Parathyroid adenoma (tissue), 2 donors: ENCODE measurements at regions not wholly inside any gene's neighbourhood (a gene's known extent, or its start where the extent isn't known, plus 50 kb on each side); places are given as distances from the start of the nearest gene placed in this dataset.

Experiments
- H2AFZ ChIP-seq: fragments of 300-600 bp; sonication (generic); one replicate; pipeline ENCODE4 v1.7.0; 2017; ENCODE audit warnings: antibody characterized with exemption, mild to moderate bottlenecking
- H3K27ac ChIP-seq: fragments of 300-600 bp; sonication (generic); one replicate; pipeline ENCODE4 v1.7.0; 2017
- H3K27me3 ChIP-seq: fragments of 300-600 bp; sonication (generic); one replicate; pipeline ENCODE4 v1.7.0; 2017; ENCODE audit warnings: low read length; ENCODE audit not compliant: control insufficient read depth, insufficient read depth
- H3K36me3 ChIP-seq: fragments of 300-600 bp; sonication (generic); one replicate; pipeline ENCODE4 v1.7.0; 2017; ENCODE audit warnings: low read length; ENCODE audit not compliant: control insufficient read depth, insufficient read depth
- H3K4me1 ChIP-seq: fragments of 300-600 bp; sonication (generic); one replicate; pipeline ENCODE4 v1.7.0; 2017; ENCODE audit warnings: control low read depth
- H3K4me2 ChIP-seq: fragments of 300-600 bp; sonication (generic); one replicate; pipeline ENCODE4 v1.7.0; 2017; ENCODE audit warnings: low read length
- H3K4me3 ChIP-seq: fragments of 300-600 bp; sonication (generic); one replicate; pipeline ENCODE4 v1.7.0; 2017; ENCODE audit warnings: low read depth, low read length
- H3K79me2 ChIP-seq: fragments of 300-600 bp; sonication (generic); one replicate; pipeline ENCODE4 v1.7.0; 2017; ENCODE audit warnings: control low read depth
- H3K9ac ChIP-seq: fragments of 300-600 bp; sonication (generic); one replicate; pipeline ENCODE4 v1.7.0; 2017; ENCODE audit warnings: mild to moderate bottlenecking
- H3K9me3 ChIP-seq: fragments of 300-600 bp; sonication (generic); one replicate; pipeline ENCODE4 v1.7.0; 2017; ENCODE audit warnings: low read length; ENCODE audit not compliant: control insufficient read depth
- TF ChIP-seq, protein P1 (sequence below): fragments of 300-600 bp; sonication (generic); IDR thresholded peaks from one replicate; pipeline ENCODE4 v1.7.0; 2017; ENCODE audit warnings: antibody characterized with exemption, mild to moderate bottlenecking
- donor health status: primary hyperparathyroidism.

DNA sequence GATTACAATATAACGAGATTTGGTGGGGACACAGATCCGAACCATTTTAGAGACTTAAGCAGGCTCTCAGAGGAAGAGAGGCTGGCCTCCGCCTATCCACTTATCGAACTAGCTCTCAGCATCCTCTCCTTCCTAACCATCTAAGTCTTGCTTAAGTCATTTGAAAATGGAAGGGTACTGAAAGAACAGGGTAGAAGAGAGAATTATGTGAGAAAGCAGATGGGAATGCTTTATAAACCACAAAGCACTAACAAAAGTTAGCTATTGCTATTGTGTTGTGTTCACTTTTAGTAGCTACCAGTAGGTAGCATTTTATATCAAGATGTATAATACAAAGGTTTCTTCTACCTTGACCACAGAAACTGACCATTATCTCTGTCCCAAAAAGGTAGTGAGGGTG lies 153.4 kb upstream of the CADM1 start:
- H3K4me3 ChIP-seq, result no peak overlapping the region
- no peaks in the 10 kb centered on the region for H3K4me1 ChIP-seq
- H3K27me3 ChIP-seq, result no peaks in the 10 kb centered on the region
- H2AFZ ChIP-seq, result no peak overlapping the region
- H3K9ac ChIP-seq, result no peak overlapping the region
- H3K9me3 ChIP-seq, result no peaks in the 10 kb centered on the region
- no peaks in the 10 kb centered on the region for H3K36me3 ChIP-seq
- no peak overlapping the region for H3K4me2 ChIP-seq
- H3K79me2 ChIP-seq, result no peaks in the 10 kb centered on the region
- TF ChIP-seq, protein P1, sequence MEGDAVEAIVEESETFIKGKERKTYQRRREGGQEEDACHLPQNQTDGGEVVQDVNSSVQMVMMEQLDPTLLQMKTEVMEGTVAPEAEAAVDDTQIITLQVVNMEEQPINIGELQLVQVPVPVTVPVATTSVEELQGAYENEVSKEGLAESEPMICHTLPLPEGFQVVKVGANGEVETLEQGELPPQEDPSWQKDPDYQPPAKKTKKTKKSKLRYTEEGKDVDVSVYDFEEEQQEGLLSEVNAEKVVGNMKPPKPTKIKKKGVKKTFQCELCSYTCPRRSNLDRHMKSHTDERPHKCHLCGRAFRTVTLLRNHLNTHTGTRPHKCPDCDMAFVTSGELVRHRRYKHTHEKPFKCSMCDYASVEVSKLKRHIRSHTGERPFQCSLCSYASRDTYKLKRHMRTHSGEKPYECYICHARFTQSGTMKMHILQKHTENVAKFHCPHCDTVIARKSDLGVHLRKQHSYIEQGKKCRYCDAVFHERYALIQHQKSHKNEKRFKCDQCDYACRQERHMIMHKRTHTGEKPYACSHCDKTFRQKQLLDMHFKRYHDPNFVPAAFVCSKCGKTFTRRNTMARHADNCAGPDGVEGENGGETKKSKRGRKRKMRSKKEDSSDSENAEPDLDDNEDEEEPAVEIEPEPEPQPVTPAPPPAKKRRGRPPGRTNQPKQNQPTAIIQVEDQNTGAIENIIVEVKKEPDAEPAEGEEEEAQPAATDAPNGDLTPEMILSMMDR, result no peak
- no peak overlapping the region for H3K27ac ChIP-seq

DNA sequence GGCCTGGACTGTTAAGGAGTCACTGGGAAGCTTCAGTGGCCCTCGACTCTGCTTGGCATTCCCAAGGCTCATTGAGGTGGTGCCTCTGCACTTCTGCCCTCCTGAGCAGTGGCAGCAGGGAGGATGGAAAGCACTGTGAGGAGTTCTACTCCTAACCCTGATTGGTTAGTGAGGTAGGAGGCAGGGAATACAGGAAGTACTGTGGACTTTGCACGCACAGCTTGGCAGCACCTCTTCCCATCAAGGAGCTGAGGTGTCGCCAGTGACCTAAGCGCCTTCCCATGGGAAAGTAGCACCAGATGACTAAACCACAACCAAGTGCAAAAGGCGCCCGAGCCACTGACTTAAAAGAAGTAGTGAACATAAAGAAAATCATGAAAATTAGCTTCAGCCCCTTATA lies 152.5 kb upstream of the CADM1 start:
- no peak overlapping the region for H2AFZ ChIP-seq
- H3K79me2 ChIP-seq, result no peaks in the 10 kb centered on the region
- no peaks in the 10 kb centered on the region for H3K36me3 ChIP-seq
- TF ChIP-seq, protein P1, result no peak
- H3K9ac ChIP-seq, result no peak overlapping the region
- no peaks in the 10 kb centered on the region for H3K27me3 ChIP-seq
- no peaks in the 10 kb centered on the region for H3K9me3 ChIP-seq
- H3K4me1 ChIP-seq, result no peaks in the 10 kb centered on the region
- no peak overlapping the region for H3K27ac ChIP-seq
- no peak overlapping the region for H3K4me3 ChIP-seq
- H3K4me2 ChIP-seq, result no peak overlapping the region

DNA sequence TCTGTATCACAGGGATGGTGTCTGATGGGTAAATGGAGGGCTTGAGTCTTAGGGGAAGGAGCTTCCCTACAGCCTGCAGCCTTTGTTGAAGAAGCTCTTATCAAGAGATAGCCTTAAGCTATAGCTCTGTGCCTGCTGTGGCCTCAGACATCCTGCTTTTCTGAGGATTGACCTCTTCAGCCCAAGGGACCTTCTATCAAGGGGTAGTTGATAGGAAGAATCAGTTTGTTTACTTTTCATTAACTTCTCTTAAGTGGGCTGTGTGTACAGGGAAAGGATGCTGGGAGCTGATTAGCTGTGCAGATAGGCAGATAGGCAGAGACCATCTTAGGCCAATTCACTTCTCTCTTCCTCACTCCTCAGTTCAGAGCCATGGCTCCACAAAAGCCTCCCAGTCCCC lies 151.8 kb upstream of the CADM1 start:
- H3K9ac ChIP-seq, result no peak overlapping the region
- no peaks in the 10 kb centered on the region for H3K4me1 ChIP-seq
- no peak overlapping the region for H3K27ac ChIP-seq
- no peaks in the 10 kb centered on the region for H3K79me2 ChIP-seq
- H3K4me2 ChIP-seq, result no peak overlapping the region
- TF ChIP-seq, protein P1, result no peak
- H3K9me3 ChIP-seq, result no peaks in the 10 kb centered on the region
- no peaks in the 10 kb centered on the region for H3K36me3 ChIP-seq
- H3K27me3 ChIP-seq, result no peaks in the 10 kb centered on the region
- H3K4me3 ChIP-seq, result no peak overlapping the region
- no peak overlapping the region for H2AFZ ChIP-seq

DNA sequence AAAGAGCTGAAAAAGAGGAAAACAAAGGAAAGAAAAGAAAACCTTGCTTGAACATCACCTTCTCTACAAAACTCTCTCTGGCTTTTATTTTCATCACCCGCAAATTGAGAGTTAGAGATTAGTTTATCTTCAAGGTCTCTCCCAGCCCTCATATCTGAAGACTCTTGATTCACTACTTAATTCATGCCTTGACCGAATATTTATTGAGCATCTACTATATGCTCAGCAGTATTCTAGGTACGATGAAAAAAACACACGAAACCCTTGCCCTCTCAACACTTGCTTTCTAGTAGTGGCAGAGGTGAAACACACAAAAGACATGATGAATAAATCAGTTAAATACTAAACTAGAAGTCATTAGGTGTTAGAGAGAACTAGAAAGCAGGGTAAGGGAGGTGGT lies 150.6 kb upstream of the CADM1 start:
- H3K4me1 ChIP-seq, result no peaks in the 10 kb centered on the region
- no peak overlapping the region for H2AFZ ChIP-seq
- H3K27ac ChIP-seq, result no peak overlapping the region
- no peaks in the 10 kb centered on the region for H3K36me3 ChIP-seq
- H3K9me3 ChIP-seq, result no peaks in the 10 kb centered on the region
- no peak overlapping the region for H3K4me2 ChIP-seq
- TF ChIP-seq, protein P1, result no peak
- H3K9ac ChIP-seq, result no peak overlapping the region
- H3K4me3 ChIP-seq, result no peak overlapping the region
- H3K27me3 ChIP-seq, result no peaks in the 10 kb centered on the region
- H3K79me2 ChIP-seq, result no peaks in the 10 kb centered on the region

DNA sequence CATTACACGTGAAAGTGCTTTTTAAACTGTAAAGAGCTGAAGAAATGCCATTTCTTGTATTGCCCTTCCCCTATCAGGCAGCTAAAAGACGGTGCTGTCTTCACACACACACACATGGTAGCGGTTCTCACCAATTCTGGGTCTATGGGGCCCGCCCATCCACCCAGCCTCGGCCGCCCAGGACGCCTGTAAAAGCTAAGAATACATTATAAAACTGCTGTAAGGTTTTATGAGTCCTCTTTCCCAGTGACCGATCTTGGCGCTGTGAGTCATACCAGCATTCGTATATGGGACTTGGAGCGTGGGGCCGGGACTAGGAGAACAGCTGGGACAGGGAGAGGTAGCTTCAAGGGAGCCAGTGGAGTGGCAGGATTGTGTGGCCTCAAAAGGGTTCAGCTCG lies 149.7 kb upstream of the CADM1 start:
- Histone ChIP-seq H3K27me3 (no peaks in the 10 kb centered on the region), H3K9me3 (no peaks in the 10 kb centered on the region), H3K79me2 (no peaks in the 10 kb centered on the region), H3K4me1 (no peaks in the 10 kb centered on the region), H2AFZ (no peak overlapping the region), H3K27ac (no peak overlapping the region), H3K4me3 (no peak overlapping the region), H3K36me3 (no peaks in the 10 kb centered on the region), H3K9ac (no peak overlapping the region), H3K4me2 (no peak overlapping the region)
- TF ChIP-seq, protein P1, result no peak
